ENCODE measurements at regions not wholly inside any gene's neighbourhood (a gene's known extent, or its start where the extent isn't known, plus 50 kb on each side); places are given as distances from the start of the nearest gene placed in this dataset.

GRCh38 chr1:42034426-42034825, 115.7 kb upstream of the HIVEP3 start:
- no peak for DNase-seq (ENCODE audit: low spot score)

- DNase-seq (ENCODE audit: low spot score): no peak
Observed at GRCh38 chr1:42033629-42034028, 114.9 kb upstream of the HIVEP3 start.

DNA sequence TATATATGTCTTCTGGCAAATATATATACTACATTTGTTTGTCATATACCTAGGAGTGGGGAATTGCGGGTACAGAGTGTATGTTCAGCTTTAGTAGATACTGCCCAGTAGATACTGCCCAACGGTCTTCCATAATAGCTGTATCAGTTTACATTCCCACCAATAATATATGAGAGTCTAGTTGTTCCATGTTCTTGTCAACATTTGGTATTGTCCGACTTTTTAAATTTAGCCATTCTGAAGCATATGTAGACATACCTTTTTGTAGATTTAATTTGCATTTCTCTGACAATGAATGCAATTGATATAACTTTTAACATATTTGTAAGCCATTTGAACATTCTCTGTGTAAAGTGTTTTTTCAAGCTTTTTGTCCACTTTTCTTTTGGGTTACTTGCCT, 99.0 kb upstream of the HIVEP3 start:
- DNase-seq (ENCODE audit: low spot score): no peak

GRCh38 chr1:42017259-42017658, 98.5 kb upstream of the HIVEP3 start:
- no peak for DNase-seq (ENCODE audit: low spot score)

DNA sequence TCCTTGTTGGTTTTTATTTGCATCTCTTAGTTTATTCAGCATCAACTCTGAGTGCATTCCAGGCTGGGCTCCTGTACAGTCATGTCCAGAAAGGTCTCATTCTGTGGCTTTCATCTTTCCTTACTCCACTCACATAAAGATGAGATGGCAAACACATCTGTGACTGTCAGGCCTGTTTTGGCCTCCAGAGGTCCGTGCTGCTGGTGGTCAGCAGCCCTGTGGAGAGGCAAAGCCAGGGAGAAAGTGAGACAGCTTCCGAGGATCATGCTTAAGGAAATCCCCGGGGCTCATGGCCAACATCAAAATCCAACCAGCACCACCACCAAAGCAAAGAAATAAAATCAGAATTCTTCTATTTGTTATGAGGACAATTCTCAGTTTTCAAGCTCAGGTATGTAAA, 96.1 kb upstream of the HIVEP3 start:
- DNase-seq (ENCODE audit: low spot score): no peak

GRCh38 chr1:42013881-42014470, 95.3 kb upstream of the HIVEP3 start:
- DNase-seq (ENCODE audit: low spot score): no peak

DNA sequence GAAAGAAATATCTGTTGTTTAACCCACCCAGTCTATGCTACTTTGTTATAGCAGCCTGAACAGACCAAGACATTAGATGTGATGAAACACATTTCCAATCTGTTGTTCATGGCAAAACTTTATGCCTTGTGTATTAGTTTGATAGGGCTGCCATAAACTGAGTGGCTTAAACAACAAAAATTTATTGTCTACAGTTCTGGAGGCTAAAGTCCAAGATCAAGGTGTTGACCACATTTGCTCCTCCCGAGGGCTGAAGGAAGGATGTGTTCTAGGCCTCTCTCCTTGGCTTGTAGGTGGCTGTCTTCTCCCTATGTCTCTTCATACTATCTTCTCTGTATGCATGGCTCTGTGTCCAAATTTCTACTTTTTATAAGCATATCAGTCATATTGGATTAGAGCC, 94.1 kb upstream of the HIVEP3 start:
- no peak for DNase-seq (ENCODE audit: low spot score)

GRCh38 chr1:42010381-42010780, 91.7 kb upstream of the HIVEP3 start:
- DNase-seq (ENCODE audit: low spot score): no peak

DNA sequence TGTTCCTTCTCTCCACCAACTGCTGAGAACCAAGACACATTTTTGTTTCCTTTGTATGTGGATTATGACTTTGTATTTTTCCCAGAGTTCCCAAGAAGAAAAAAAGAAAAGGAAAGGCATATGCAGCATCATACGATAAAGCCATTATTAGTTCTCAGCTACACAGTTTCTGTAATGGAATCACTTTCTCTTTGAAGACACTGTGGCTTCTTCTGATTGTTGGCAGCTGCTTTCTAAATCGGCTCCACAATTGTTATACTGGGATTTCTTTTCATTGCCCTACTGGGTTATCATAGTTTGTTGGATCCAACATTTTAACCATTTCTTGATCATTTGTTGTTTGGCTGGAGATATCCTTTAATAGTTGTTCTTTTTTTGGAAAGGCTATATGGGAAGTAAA, 89.5 kb upstream of the HIVEP3 start:
- DNase-seq (ENCODE audit: low spot score): no peak

- DNase-seq (ENCODE audit: low spot score): no peak
Observed at GRCh38 chr1:42006836-42007235, 88.1 kb upstream of the HIVEP3 start.

DNA sequence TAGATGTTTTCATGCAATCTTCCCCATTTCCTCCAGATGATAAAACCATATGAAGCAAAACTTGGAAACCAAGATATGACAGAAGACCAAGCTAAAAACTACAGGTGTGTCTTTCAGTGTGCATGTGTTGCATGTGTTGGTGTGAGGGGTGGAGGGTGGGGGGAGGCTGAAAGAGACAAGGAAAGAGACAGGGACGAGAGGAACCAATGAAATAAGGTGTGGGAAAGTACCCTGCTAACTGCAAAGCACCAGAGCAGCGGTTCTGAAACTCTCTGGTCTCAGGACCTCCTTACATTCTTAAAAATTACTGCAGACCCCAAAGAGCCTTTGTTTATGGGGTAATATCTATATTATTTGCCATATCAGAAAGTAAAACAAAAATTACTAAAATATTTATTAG, 87.4 kb upstream of the HIVEP3 start:
- DNase-seq (ENCODE audit: low spot score): no peak

GRCh38 chr1:42005530-42005929, 86.8 kb upstream of the HIVEP3 start:
- no peak for DNase-seq (ENCODE audit: low spot score)

GRCh38 chr1:42004860-42005259, 86.1 kb upstream of the HIVEP3 start:
- no peak for DNase-seq (ENCODE audit: low spot score)

DNA sequence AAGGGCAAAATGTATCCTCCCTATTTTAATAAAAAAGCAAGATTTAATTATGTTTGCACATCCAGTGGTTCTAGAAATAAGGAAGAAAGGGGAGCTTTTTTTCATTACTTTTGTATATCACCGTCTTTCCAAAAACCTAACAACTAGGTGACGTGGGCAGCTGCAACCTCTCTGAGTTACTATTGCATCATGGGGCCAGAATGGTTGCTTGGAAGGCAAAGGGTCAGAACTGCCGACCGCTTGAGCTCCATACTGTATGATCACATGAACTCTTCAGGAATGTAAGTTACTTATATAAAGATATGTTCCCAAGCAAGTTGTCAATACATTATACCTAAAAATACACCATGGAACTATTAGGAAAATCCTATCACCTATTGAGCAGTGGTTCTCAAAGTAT, 85.6 kb upstream of the HIVEP3 start:
- DNase-seq (ENCODE audit: low spot score): no peak

GRCh38 chr1:42003433-42003832, 84.7 kb upstream of the HIVEP3 start:
- DNase-seq (ENCODE audit: low spot score): no peak

GRCh38 chr1:42002220-42002619, 83.5 kb upstream of the HIVEP3 start:
- no peak for DNase-seq (ENCODE audit: low spot score)

- DNase-seq (ENCODE audit: low spot score): no peak
Observed at GRCh38 chr1:42000766-42001165, 82.0 kb upstream of the HIVEP3 start.

- no peak for DNase-seq (ENCODE audit: low spot score)
Observed at GRCh38 chr1:41999884-42000283, 81.2 kb upstream of the HIVEP3 start.

DNA sequence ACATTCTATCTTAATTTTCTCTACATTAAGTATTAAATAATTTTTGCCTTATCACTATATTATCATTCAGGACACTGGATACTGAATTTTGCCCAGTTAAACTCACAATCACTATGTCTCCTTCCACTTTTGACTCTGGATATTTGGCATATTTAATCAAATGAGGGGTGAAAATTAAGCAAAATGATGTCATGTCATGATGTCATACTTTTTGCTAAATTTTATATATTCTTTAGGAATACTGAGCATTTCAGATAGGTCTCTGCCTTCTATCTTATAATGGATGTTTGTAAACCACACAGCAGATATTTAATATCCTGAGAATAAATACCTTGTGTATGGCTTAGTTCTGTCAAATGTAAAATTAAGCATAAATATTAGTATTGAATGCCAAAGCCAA, 79.5 kb upstream of the HIVEP3 start:
- no peak for DNase-seq (ENCODE audit: low spot score)

- DNase-seq (ENCODE audit: low spot score): no peak
Observed at GRCh38 chr1:41997153-41997552, 78.4 kb upstream of the HIVEP3 start.

GRCh38 chr1:41995441-41996130, 76.9 kb upstream of the HIVEP3 start:
- no peak for DNase-seq (ENCODE audit: low spot score)

GRCh38 chr1:41994195-41994894, 75.6 kb upstream of the HIVEP3 start:
- no peak for DNase-seq (ENCODE audit: low spot score)

- no peak for DNase-seq (ENCODE audit: low spot score)
Observed at GRCh38 chr1:41983451-41983850, 64.7 kb upstream of the HIVEP3 start.

- DNase-seq (ENCODE audit: low spot score): no peak
Observed at GRCh38 chr1:41981796-41982195, 63.1 kb upstream of the HIVEP3 start.
